ENCODE measurements at regions not wholly inside any gene's neighbourhood (a gene's known extent, or its start where the extent isn't known, plus 50 kb on each side); places are given as distances from the start of the nearest gene placed in this dataset.
"Not testable (repeated sequence)": the region's sequence is repeated elsewhere in the genome, so short reads cannot be mapped to it uniquely, and the experiment has no call there.

DNA sequence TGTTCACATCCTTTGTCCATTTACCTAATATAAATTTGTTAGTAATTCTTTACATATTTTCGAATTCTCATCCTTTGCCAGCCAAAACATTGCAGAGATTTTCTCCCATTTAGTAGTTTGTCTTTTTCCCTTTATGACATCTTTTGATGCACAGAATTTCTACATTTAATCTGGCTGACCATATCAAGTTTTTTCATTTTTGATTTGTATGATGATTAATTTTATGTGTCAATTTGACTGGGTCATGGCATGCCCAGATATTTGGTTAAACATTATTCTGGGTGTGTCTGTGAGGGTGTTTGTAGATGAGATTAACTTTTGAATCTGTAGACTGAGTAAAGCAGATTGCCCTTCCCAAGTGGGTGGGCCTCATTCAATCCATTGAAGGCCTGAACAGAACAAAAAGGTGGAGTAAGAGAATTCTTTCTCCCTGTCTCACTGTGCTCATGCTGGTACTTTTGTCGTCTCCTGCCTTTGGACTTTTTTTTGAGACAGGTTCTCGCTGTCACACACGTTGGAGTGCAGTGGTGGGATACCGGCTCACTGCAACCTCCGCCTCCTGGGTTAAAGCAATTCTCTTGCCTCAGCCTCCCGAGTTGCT, 72.1 kb upstream of the EPB41L1 start:
- in situ Hi-C loops (cut with HindIII; ENCODE audit: low sequenced_read_pairs), result loop anchor here (5.0 kb wide), 1 partner anchor 100 kb away; no protein-coding TSS in a partner anchor
- H3K4me3 ChIP-seq (ENCODE audit: low read depth, low read length), result no peak overlapping the region
- TF ChIP-seq, protein P1, sequence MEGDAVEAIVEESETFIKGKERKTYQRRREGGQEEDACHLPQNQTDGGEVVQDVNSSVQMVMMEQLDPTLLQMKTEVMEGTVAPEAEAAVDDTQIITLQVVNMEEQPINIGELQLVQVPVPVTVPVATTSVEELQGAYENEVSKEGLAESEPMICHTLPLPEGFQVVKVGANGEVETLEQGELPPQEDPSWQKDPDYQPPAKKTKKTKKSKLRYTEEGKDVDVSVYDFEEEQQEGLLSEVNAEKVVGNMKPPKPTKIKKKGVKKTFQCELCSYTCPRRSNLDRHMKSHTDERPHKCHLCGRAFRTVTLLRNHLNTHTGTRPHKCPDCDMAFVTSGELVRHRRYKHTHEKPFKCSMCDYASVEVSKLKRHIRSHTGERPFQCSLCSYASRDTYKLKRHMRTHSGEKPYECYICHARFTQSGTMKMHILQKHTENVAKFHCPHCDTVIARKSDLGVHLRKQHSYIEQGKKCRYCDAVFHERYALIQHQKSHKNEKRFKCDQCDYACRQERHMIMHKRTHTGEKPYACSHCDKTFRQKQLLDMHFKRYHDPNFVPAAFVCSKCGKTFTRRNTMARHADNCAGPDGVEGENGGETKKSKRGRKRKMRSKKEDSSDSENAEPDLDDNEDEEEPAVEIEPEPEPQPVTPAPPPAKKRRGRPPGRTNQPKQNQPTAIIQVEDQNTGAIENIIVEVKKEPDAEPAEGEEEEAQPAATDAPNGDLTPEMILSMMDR (IDR thresholded peaks at IDR 0.05; ENCODE audit: low read depth, low read length, missing control alignments), result no peak
- no peak for DNase-seq (ENCODE audit: low read depth)

DNA sequence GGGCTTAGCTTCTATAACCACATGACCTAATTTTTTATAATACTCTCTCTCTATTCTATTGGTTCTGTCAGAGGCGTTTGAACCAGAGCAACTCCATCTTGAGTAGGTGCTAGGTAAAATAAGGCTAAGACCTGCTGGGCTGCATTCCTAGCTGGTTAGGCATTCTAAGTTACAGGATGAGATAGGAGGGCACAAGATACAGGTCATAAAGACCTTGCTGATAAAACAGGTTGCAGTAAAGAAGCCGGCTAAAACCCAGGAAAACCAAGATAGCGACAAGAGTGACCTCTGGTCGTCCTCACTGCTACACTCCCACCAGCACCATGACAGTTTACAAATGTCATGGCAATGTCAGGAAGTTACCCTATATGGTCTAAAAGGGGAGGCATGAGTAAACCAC, 71.3 kb upstream of the EPB41L1 start:
- in situ Hi-C loops (cut with HindIII; ENCODE audit: low sequenced_read_pairs), result loop anchor here (5.0 kb wide), 1 partner anchor 101 kb away; no protein-coding TSS in a partner anchor
- H3K4me3 ChIP-seq (ENCODE audit: low read depth, low read length); DNase-seq (ENCODE audit: low read depth): not testable (repeated sequence)

DNA sequence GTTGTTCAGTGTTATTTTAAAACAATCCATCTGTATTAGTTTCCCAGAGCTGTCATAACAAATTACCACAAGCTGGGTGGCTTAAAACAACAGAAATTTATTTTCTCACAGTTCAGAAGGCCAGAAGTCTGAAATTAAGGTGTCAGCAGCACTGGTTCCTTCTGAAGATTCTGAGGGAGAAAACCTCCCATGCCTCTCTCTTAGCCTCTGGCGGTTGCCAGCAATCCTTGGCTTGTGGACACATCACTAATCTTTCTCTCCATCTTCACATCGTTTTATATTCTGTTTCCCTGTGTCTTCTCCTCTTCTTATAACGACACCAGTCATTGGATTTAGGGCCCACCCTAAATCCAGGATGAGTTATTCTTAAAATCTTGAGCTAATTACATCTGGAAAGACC, 70.2 kb upstream of the EPB41L1 start:
- no peak for DNase-seq (ENCODE audit: low read depth)
- TF ChIP-seq, protein P1 (IDR thresholded peaks at IDR 0.05; ENCODE audit: low read depth, low read length, missing control alignments), result no peak
- no peak overlapping the region for H3K4me3 ChIP-seq (ENCODE audit: low read depth, low read length)
- in situ Hi-C loops (cut with HindIII; ENCODE audit: low sequenced_read_pairs), result loop anchor here (5.0 kb wide), 1 partner anchor 102 kb away; no protein-coding TSS in a partner anchor

DNA sequence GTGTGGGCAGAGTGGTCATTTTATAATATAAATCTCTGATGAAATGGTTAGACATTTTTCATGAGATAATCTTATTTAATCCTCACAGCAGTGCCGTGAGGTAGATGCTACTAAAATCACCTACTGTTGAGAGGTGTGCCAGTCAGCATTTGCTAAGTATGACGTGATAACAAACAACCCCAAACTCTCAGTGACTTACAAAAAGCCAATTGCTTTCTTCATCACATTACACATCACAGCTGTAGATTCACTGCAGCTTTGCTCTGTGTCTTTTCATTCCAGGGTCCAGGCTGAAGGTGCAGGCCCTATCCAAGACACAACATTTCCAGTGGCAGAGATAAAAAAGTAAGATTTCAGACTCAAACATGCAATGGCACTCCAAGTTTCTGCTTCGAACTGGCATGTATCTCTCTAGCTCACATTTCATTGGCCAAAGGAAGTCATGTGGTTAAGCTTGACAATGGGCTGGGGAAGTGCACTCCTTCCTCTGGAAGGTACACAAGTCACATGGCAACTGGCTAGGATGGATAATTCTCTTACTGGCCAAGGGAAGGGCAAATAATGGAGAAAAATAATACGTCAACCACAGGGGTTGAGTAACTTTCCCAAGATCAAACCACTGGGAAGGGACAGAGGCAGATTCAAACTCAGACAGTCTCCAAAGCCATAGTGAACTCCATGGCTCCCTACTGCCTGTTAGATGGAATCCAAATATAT, 69.5 kb upstream of the EPB41L1 start:
- DNase-seq (ENCODE audit: low read depth), result no peak
- in situ Hi-C loops (cut with HindIII; ENCODE audit: low sequenced_read_pairs), result loop anchor here (5.0 kb wide), 1 partner anchor 103 kb away; no protein-coding TSS in a partner anchor
- TF ChIP-seq, protein P1 (IDR thresholded peaks at IDR 0.05; ENCODE audit: low read depth, low read length, missing control alignments), result no peak
- no peak overlapping the region for H3K4me3 ChIP-seq (ENCODE audit: low read depth, low read length)

DNA sequence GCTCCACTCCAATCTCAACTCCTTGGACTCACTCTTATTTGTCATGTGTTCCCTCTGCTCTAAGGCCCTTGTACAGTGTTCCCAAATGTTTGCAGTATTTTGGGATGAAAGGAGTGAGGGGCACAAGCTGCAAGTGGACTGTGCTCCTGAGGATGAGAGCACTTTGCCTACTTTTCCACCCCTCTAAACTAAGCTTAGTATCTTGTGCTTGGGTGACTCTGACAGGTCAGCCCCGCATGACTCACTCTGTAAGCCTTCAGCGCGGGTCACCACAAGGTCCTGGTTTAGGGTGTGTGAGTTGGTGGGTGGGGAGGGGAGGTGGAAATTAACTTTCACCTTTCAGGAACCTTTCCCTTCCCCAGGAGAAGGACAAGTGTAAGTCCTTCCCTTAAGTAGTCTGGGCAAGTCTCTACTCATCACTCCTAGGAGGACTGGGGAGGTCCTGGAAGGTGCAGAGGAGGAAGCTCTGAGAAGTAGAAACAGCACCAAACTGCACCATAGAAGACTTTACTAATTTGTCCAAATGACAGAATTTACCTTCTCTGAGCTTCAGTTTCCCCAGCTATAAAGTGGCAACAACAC, 68.8 kb upstream of the EPB41L1 start:
- in situ Hi-C loops (cut with HindIII; ENCODE audit: low sequenced_read_pairs), result no loop called here
- no peak for DNase-seq (ENCODE audit: low read depth)
- no peak overlapping the region for H3K4me3 ChIP-seq (ENCODE audit: low read depth, low read length)
- TF ChIP-seq, protein P1 (IDR thresholded peaks at IDR 0.05; ENCODE audit: low read depth, low read length, missing control alignments), result no peak

DNA sequence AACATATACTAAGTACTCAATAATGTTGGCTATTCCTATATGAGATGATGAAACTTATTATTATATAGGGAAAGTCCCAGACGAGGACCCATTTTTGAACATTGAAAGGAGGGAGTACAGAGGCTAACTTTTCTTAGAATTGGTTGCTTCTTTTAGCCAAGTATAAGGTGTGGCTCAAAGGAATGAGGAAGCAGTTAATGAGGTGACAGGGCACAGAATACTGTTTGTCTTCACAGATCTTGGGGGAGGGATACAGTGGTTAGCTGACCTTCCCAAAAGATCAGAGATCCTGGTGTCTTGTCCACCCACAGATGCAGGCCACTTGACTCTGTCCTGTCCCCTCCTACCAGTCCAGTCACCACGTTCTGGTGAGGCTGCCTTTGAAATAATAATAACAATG, 67.8 kb upstream of the EPB41L1 start:
- no peak overlapping the region for H3K4me3 ChIP-seq (ENCODE audit: low read depth, low read length)
- TF ChIP-seq, protein P1 (IDR thresholded peaks at IDR 0.05; ENCODE audit: low read depth, low read length, missing control alignments), result no peak
- in situ Hi-C loops (cut with HindIII; ENCODE audit: low sequenced_read_pairs), result no loop called here
- DNase-seq (ENCODE audit: low read depth), result no peak

DNA sequence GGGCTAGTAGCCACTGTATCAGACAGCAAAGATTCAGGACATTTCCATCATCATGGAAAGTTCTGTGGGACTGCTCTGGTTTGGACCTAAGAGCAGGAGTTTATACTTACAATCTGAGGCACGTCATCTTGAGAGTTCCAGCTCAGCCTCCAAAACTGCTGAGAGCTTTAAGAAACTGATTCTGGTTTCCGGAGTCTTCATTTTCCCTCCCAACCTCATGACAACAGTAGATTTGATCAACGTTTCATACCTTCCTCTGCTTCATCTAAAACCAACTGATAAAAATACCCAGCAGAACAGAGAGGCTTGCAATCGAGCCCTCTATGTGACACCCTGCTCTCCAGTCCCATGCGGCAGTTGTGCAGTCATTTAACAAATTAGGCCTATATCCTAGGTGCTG, 64.3 kb upstream of the EPB41L1 start:
- no peak overlapping the region for H3K4me3 ChIP-seq (ENCODE audit: low read depth, low read length)
- DNase-seq (ENCODE audit: low read depth), result no peak
- TF ChIP-seq, protein P1 (IDR thresholded peaks at IDR 0.05; ENCODE audit: low read depth, low read length, missing control alignments), result no peak
- in situ Hi-C loops (cut with HindIII; ENCODE audit: low sequenced_read_pairs), result no loop called here

Data from astrocyte of the cerebellum (primary cell).